ENCODE measurements at regions not wholly inside any gene's neighbourhood (a gene's known extent, or its start where the extent isn't known, plus 50 kb on each side); places are given as distances from the start of the nearest gene placed in this dataset.

DNA sequence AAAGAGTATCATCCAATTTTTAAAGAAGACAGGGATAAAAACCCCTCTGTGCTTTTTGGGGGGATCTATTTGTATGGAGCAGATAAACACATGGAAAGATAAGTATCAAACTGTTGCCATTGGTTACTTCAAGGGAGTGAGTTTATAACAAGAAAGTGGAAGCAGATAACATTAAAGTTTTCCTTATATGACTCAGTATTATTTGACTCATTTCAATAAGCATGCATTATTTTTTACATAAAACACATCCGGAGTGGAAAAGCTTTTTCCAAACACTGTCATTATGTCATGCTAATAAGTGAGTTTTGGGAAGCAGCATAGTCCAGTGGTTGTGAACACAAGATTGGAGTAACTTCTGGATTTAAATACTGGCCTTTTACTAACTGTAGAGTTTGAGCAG is 452.2 kb downstream of the LTN1 start:
- no peaks in the 10 kb centered on the region for H3K9me3 Mint-ChIP-seq (ENCODE audit: low read depth, unreplicated experiment)
- CTCF ChIA-PET, result no interaction called here
- no peaks in the 10 kb centered on the region for H3K27me3 Mint-ChIP-seq (ENCODE audit: unreplicated experiment)
- no peak for DNase-seq
- H3K27ac Mint-ChIP-seq (ENCODE audit: unreplicated experiment), result no peak overlapping the region
- TF ChIP-seq, protein P1, sequence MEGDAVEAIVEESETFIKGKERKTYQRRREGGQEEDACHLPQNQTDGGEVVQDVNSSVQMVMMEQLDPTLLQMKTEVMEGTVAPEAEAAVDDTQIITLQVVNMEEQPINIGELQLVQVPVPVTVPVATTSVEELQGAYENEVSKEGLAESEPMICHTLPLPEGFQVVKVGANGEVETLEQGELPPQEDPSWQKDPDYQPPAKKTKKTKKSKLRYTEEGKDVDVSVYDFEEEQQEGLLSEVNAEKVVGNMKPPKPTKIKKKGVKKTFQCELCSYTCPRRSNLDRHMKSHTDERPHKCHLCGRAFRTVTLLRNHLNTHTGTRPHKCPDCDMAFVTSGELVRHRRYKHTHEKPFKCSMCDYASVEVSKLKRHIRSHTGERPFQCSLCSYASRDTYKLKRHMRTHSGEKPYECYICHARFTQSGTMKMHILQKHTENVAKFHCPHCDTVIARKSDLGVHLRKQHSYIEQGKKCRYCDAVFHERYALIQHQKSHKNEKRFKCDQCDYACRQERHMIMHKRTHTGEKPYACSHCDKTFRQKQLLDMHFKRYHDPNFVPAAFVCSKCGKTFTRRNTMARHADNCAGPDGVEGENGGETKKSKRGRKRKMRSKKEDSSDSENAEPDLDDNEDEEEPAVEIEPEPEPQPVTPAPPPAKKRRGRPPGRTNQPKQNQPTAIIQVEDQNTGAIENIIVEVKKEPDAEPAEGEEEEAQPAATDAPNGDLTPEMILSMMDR (IDR thresholded peaks at IDR 0.05; ENCODE audit: unreplicated experiment), result no peak
- BruUV-seq (replicated peaks), result no TSS peak
- no peaks in the 10 kb centered on the region for H3K36me3 Mint-ChIP-seq (ENCODE audit: insufficient read depth, unreplicated experiment)
- intact Hi-C loops (cut with micrococcal nuclease; ENCODE audit: unreplicated experiment), result no loop called here
- no peaks in the 10 kb centered on the region for H3K4me1 Mint-ChIP-seq (ENCODE audit: low read depth, unreplicated experiment)
- no peak overlapping the region for H3K4me3 Mint-ChIP-seq (ENCODE audit: low read depth, unreplicated experiment)

DNA sequence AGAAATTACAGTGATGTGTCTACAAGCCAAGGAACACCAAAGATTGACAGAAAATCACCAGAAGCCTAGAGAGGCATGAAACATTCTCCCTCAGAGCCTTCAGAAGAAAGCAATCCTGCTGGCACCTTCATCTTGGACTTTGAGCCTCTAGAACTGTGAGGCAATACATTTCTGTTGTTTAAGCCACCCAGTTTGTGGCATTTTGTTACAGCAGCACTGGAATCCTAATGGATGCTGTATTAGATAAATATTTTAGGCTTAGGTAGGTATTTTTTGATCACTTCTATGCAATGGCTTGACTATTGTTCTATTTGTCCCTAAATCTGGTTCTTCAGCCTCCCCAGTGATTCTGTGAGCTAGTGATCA is 453.1 kb downstream of the LTN1 start:
- CTCF ChIA-PET, result no interaction called here
- BruUV-seq (replicated peaks), result no TSS peak
- intact Hi-C loops (cut with micrococcal nuclease; ENCODE audit: unreplicated experiment), result no loop called here

DNA sequence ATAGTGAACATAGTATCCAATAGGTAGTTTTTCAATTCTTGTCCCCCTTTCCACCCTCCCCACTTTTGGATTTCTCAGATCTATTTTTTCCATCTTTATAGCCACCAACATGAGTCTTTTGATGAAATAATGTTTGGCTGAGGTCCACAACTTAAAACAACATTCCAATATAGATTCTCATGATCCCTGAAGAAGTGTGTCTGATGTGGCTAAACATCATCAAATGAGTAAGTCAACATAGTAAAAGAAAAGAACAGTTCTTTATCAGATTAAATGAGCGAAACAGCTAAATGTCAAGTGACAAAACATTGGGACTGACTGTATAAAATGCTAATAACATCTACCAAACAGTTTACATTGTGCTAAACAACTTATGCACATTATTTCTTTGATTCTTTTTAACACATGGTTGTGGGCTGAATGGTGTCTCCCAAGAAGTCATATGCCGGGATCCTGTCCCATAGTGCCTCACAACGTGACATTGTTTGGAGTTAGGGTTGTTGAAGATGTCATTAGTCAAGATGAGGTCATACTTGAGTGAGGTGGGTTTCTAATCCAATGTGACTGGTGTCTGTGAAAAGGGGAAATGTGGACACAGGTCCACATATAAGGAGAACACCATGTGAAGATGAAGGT is 453.6 kb downstream of the LTN1 start:
- intact Hi-C loops (cut with micrococcal nuclease; ENCODE audit: unreplicated experiment), result no loop called here
- Mint-ChIP-seq H3K27me3 (ENCODE audit: unreplicated experiment) (no peaks in the 10 kb centered on the region), H3K4me1 (ENCODE audit: low read depth, unreplicated experiment) (no peaks in the 10 kb centered on the region), H3K27ac (ENCODE audit: unreplicated experiment) (no peak overlapping the region), H3K9me3 (ENCODE audit: low read depth, unreplicated experiment) (no peaks in the 10 kb centered on the region), H3K36me3 (ENCODE audit: insufficient read depth, unreplicated experiment) (no peaks in the 10 kb centered on the region), H3K4me3 (ENCODE audit: low read depth, unreplicated experiment) (no peak overlapping the region)
- CTCF ChIA-PET, result no interaction called here
- BruUV-seq (replicated peaks), result no TSS peak
- TF ChIP-seq, protein P1 (IDR thresholded peaks at IDR 0.05; ENCODE audit: unreplicated experiment), result no peak
- DNase-seq, result no peak

More for the DNA sequence above, 453.1 kb downstream of the LTN1 start:
- no peak for DNase-seq
- Mint-ChIP-seq H3K4me1 (ENCODE audit: low read depth, unreplicated experiment) (no peaks in the 10 kb centered on the region), H3K27ac (ENCODE audit: unreplicated experiment) (no peak overlapping the region), H3K36me3 (ENCODE audit: insufficient read depth, unreplicated experiment) (no peaks in the 10 kb centered on the region), H3K9me3 (ENCODE audit: low read depth, unreplicated experiment) (no peaks in the 10 kb centered on the region), H3K27me3 (ENCODE audit: unreplicated experiment) (no peaks in the 10 kb centered on the region), H3K4me3 (ENCODE audit: low read depth, unreplicated experiment) (no peak overlapping the region)
- TF ChIP-seq, protein P1 (IDR thresholded peaks at IDR 0.05; ENCODE audit: unreplicated experiment), result no peak

DNA sequence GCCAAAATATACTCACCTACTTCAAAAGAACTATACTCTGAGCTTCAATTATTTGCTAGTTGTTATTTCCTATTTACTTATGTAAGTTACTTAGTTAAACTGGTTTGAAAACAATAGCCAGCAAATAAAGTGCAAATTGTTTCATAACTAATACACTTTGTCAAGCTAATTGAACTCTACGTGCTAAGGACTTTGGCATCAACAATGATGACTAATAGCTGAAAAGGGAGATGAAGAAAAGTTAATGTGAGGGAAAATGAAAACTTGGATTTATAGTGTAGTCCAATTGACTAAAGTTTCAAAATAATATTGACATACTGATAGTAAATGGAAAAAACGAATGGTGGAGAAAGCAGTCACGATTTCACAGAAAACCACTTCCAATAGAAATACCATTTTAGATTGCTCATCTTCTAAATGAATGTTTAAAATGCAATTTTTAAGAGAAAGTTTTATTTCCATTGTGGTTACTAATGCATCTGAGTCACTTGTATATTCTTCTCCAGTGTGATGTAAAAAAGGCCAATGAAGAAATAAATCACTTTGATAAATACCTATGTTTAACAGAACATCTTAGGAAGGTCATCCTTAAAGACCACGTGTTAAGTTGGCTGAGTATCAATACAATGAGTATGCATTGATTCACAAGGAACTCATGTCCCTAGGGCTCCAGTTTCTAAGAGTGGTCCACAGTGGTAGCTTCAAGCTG is 455.2 kb downstream of the LTN1 start:
- DNase-seq, result no peak
- CTCF ChIA-PET, result no interaction called here
- no peak overlapping the region for H3K27ac Mint-ChIP-seq (ENCODE audit: unreplicated experiment)

More for the DNA sequence above, 455.2 kb downstream of the LTN1 start:
- Mint-ChIP-seq H3K27me3 (ENCODE audit: unreplicated experiment) (no peaks in the 10 kb centered on the region), H3K36me3 (ENCODE audit: insufficient read depth, unreplicated experiment) (no peaks in the 10 kb centered on the region), H3K4me1 (ENCODE audit: low read depth, unreplicated experiment) (no peaks in the 10 kb centered on the region), H3K9me3 (ENCODE audit: low read depth, unreplicated experiment) (no peaks in the 10 kb centered on the region), H3K4me3 (ENCODE audit: low read depth, unreplicated experiment) (no peak overlapping the region)
- TF ChIP-seq, protein P1 (IDR thresholded peaks at IDR 0.05; ENCODE audit: unreplicated experiment), result no peak
- intact Hi-C loops (cut with micrococcal nuclease; ENCODE audit: unreplicated experiment), result no loop called here
- no TSS peak for BruUV-seq (replicated peaks)
